ENCODE measurements at regions not wholly inside any gene's neighbourhood (a gene's known extent, or its start where the extent isn't known, plus 50 kb on each side); places are given as distances from the start of the nearest gene placed in this dataset.

DNA sequence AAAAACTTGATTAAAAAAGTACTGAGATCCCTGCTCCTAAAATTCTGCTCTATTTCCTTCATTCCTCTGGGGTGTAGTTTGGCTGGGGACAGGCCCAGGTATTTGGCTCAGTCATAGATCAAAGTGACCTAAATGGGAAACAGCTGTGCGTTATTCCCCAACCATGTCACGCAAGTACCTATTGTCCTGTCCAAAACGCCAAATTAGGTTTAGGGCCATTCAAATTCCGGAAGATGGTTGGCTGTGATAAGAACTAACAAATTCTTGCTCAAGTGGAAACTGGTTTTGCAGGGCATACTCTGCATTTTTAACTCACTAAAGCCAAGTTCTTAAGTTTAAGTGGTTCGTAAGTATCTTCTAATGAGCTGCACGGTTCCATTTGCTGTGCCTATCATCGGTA lies 147.6 kb upstream of the TMEM170B start:
- Histone ChIP-seq H3K4me1 (peaks cover 4% of the 10 kb centered on the region), H3K27ac (no peak overlapping the region)

DNA sequence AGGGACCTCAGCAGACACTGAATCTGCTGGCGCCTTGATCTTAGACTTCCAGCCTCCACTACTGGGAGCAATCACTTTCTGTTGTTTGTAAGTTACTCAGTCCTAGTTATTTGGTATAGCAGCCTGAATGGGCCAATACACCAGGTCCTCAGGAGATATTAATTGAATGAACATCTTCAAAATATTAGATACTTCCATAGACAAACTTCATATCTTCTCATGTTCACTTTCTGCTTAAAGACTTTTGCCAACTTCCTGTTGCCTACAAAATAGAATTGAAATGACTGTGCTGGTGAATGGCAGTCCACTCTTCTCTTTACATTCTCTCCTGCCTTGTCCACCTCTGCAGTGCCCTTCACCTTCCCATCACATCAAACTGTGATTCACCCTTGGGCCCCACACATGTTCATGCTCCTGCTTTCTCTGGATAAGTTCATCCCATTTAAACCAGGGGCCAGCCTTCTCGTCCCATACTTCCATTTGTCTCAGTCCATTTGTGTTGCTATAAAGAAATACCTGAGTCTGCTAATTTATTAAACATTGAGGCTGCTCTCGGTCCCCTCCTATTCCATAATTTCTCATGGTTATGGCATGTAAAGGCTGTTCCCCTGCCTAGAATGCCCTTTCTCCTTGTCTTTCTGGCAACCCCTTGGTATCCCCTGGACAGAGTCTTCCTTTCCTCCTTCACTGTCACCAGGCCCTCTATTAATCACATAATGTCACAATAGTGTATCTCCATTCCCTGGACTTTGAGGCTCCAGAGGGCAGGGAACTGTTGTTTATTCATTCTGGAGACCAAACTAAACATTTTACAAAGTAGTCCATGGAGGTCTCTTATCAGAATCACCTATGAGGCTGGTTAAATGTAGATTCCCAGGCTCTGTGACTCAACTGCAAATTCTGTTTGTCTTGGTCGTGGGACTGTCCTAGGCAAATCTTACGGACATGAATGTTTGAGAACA lies 148.3 kb upstream of the TMEM170B start:
- H3K9ac ChIP-seq: no peak overlapping the region
- H3K4me2 ChIP-seq (ENCODE audit: low read length): peak overlapping the region; percentile 5
- no peaks in the 10 kb centered on the region for H3K36me3 ChIP-seq (ENCODE audit: control insufficient read depth, insufficient read depth, low read length)
- no peaks in the 10 kb centered on the region for H3K27me3 ChIP-seq (ENCODE audit: control insufficient read depth, insufficient read depth, low read length)
- H3K27ac ChIP-seq: no peak overlapping the region
- TF ChIP-seq, protein P1, sequence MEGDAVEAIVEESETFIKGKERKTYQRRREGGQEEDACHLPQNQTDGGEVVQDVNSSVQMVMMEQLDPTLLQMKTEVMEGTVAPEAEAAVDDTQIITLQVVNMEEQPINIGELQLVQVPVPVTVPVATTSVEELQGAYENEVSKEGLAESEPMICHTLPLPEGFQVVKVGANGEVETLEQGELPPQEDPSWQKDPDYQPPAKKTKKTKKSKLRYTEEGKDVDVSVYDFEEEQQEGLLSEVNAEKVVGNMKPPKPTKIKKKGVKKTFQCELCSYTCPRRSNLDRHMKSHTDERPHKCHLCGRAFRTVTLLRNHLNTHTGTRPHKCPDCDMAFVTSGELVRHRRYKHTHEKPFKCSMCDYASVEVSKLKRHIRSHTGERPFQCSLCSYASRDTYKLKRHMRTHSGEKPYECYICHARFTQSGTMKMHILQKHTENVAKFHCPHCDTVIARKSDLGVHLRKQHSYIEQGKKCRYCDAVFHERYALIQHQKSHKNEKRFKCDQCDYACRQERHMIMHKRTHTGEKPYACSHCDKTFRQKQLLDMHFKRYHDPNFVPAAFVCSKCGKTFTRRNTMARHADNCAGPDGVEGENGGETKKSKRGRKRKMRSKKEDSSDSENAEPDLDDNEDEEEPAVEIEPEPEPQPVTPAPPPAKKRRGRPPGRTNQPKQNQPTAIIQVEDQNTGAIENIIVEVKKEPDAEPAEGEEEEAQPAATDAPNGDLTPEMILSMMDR (IDR thresholded peaks at IDR 0.05): no peak
- no peaks in the 10 kb centered on the region for H3K9me3 ChIP-seq (ENCODE audit: control insufficient read depth, low read length)
- H3K4me1 ChIP-seq: peaks cover 4% of the 10 kb centered on the region
- H3K79me2 ChIP-seq: no peaks in the 10 kb centered on the region
- H3K4me3 ChIP-seq (ENCODE audit: low read depth, low read length): no peak overlapping the region
- no peak overlapping the region for H2AFZ ChIP-seq

More for the DNA sequence above, 147.6 kb upstream of the TMEM170B start:
- TF ChIP-seq, protein P1 (IDR thresholded peaks at IDR 0.05): no peak
- Histone ChIP-seq H3K27me3 (ENCODE audit: control insufficient read depth, insufficient read depth, low read length) (no peaks in the 10 kb centered on the region), H3K79me2 (no peaks in the 10 kb centered on the region), H2AFZ (no peak overlapping the region), H3K36me3 (ENCODE audit: control insufficient read depth, insufficient read depth, low read length) (no peaks in the 10 kb centered on the region), H3K4me2 (ENCODE audit: low read length) (peak overlapping the region; percentile 5), H3K9ac (no peak overlapping the region), H3K9me3 (ENCODE audit: control insufficient read depth, low read length) (no peaks in the 10 kb centered on the region), H3K4me3 (ENCODE audit: low read depth, low read length) (no peak overlapping the region)

DNA sequence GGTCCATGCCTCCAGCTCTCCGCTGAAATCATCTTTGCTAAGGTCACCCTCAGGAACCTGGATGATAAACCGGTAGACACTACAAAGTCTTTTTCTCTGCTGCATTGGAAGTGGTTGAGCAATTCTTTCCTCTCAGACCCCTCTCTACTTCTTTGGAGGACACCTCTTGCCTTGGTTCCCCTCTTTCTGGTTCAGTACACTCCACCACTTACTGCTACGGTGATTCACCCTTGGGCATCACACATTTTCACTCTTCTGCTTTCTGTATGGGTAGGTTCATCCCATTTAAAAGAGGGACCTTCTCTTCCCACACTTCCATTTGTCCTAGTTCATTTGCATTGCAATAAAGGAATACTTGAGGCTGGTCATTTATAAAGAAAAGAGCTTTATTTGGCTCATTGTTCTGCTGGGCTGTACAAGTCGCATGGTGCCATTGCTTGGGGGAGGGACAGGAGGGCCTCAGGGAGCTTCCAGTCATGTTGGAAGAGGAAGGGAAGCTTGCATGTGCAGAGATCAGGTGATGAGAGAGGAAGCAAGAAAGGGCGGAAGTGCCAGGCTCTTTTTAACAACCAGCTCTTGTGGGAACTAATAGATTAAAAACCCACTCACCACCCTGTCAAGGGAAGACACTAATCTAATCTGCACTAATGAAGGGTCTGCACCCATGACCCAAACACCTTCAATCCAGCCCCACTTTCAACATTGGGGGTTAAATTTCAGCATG lies 149.7 kb upstream of the TMEM170B start:
- Histone ChIP-seq H3K27ac (no peak overlapping the region), H2AFZ (no peak overlapping the region), H3K4me1 (peaks cover 4% of the 10 kb centered on the region), H3K79me2 (no peaks in the 10 kb centered on the region), H3K4me3 (ENCODE audit: low read depth, low read length) (no peak overlapping the region), H3K9ac (no peak overlapping the region), H3K27me3 (ENCODE audit: control insufficient read depth, insufficient read depth, low read length) (no peaks in the 10 kb centered on the region), H3K9me3 (ENCODE audit: control insufficient read depth, low read length) (no peaks in the 10 kb centered on the region), H3K36me3 (ENCODE audit: control insufficient read depth, insufficient read depth, low read length) (no peaks in the 10 kb centered on the region), H3K4me2 (ENCODE audit: low read length) (no peak overlapping the region)
- TF ChIP-seq, protein P1 (IDR thresholded peaks at IDR 0.05): no peak

DNA sequence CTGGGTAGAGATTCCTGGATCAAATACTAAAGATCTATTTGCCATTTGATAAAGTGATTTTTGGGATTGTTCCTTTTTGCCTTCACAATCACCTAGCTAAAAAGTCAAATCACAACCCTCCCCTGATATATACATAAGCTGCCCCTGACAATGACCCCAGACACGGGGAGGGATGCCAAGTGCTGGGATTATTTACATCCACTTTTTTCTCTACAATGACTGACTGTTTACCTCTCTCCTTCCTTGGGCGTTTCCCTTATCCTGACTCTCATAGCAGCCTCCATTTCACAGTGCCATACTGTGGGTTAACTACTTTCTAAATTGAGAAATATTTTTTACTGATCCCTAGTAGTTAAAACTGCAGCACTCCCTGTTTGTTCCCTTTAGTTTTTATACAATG lies 150.8 kb upstream of the TMEM170B start:
- Histone ChIP-seq H3K4me1 (peaks cover 4% of the 10 kb centered on the region), H3K27me3 (ENCODE audit: control insufficient read depth, insufficient read depth, low read length) (no peaks in the 10 kb centered on the region), H2AFZ (no peak overlapping the region), H3K4me3 (ENCODE audit: low read depth, low read length) (no peak overlapping the region), H3K27ac (no peak overlapping the region), H3K9me3 (ENCODE audit: control insufficient read depth, low read length) (no peaks in the 10 kb centered on the region), H3K9ac (no peak overlapping the region), H3K79me2 (no peaks in the 10 kb centered on the region), H3K4me2 (ENCODE audit: low read length) (no peak overlapping the region), H3K36me3 (ENCODE audit: control insufficient read depth, insufficient read depth, low read length) (no peaks in the 10 kb centered on the region)
- TF ChIP-seq, protein P1 (IDR thresholded peaks at IDR 0.05): no peak
